Neural cell (in vitro differentiated cells): ENCODE measurements at regions not wholly inside any gene's neighbourhood (a gene's known extent, or its start where the extent isn't known, plus 50 kb on each side); places are given as distances from the start of the nearest gene placed in this dataset.

Source experiments
- CTCF ChIP-seq: fragments of 450-650 bp; IDR thresholded peaks from 2 replicates; pipeline ENCODE4 v1.5.1; 2014; ENCODE audit warnings: antibody characterized with exemption, mild to moderate bottlenecking, moderate library complexity; ENCODE audit not compliant: poor library complexity, severe bottlenecking
- EP300 ChIP-seq: fragments of 450-650 bp; conservative IDR thresholded peaks from 2 replicates; pipeline ENCODE4 v1.6.1; 2014; ENCODE audit warnings: antibody characterized with exemption, mild to moderate bottlenecking, moderate library complexity; ENCODE audit not compliant: poor library complexity, severe bottlenecking
- EZH2 ChIP-seq: fragments of 200-600, 300-800 bp; shearing (Covaris generic), sonication (generic); IDR thresholded peaks from 2 replicates; pipeline ENCODE4 v1.6.1; 2014; ENCODE audit warnings: antibody characterized with exemption, low read length, borderline replicate concordance, mild to moderate bottlenecking; ENCODE audit not compliant: insufficient read depth, poor library complexity, severe bottlenecking
- TAF1 ChIP-seq: IDR thresholded peaks from 2 replicates; pipeline ENCODE4 v1.6.1; 2012; ENCODE audit warnings: low read depth

GRCh38 chr17:33671491-33671890 lies 378.4 kb upstream of the ASIC2 start:
- TF ChIP-seq EZH2 (no peak), CTCF (no peak), EP300 (no peak), TAF1 (no peak)
